Omental fat pad (tissue), 3 donors: ENCODE measurements at regions not wholly inside any gene's neighbourhood (a gene's known extent, or its start where the extent isn't known, plus 50 kb on each side); places are given as distances from the start of the nearest gene placed in this dataset.

ENCODE experiments used
- ATAC-seq: fragments of 150-250 bp; one replicate; pipeline ENCODE4 v1.9.1; 2016; ENCODE audit warnings: mild to moderate bottlenecking, moderate library complexity; ENCODE audit not compliant: low FRiP score
- DNase-seq: peaks from one replicate; pipeline ENCODE4 v3.0.0-alpha.2; 2019; ENCODE audit warnings: low spot score
- TF ChIP-seq, protein P1 (sequence below), 3 donors: fragments of 450-650 bp; IDR thresholded peaks; one replicate each; pipeline ENCODE4 v1.5.1; 2016 to 2017; ENCODE audit warnings: antibody characterized with exemption in 3 of 3, mild to moderate bottlenecking in 3 of 3, moderate library complexity in 2 of 3

DNA sequence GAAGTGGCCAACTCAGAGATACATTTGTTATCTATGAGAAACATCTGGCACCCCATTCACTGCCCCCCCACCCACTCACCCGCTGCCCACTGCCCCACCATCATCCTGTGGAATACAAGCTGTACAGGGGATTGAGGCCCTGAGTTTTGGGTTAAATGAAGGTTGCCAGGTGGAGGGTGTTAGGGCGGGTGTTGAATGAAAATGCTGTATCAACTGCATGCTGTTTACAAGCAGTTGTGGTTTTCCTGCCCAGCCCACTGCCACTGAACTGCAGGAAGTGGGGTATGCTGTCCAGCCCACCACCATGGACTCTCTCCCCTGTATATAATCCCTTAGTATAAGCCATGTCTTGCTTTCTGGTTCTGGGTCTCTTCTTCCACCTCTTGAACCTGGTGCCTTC is 481.9 kb downstream of the METTL4 start:
- ATAC-seq, result no peak
- DNase-seq, result no peak
- TF ChIP-seq, protein P1, sequence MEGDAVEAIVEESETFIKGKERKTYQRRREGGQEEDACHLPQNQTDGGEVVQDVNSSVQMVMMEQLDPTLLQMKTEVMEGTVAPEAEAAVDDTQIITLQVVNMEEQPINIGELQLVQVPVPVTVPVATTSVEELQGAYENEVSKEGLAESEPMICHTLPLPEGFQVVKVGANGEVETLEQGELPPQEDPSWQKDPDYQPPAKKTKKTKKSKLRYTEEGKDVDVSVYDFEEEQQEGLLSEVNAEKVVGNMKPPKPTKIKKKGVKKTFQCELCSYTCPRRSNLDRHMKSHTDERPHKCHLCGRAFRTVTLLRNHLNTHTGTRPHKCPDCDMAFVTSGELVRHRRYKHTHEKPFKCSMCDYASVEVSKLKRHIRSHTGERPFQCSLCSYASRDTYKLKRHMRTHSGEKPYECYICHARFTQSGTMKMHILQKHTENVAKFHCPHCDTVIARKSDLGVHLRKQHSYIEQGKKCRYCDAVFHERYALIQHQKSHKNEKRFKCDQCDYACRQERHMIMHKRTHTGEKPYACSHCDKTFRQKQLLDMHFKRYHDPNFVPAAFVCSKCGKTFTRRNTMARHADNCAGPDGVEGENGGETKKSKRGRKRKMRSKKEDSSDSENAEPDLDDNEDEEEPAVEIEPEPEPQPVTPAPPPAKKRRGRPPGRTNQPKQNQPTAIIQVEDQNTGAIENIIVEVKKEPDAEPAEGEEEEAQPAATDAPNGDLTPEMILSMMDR (IDR thresholded peaks at IDR 0.05), result no peak

DNA sequence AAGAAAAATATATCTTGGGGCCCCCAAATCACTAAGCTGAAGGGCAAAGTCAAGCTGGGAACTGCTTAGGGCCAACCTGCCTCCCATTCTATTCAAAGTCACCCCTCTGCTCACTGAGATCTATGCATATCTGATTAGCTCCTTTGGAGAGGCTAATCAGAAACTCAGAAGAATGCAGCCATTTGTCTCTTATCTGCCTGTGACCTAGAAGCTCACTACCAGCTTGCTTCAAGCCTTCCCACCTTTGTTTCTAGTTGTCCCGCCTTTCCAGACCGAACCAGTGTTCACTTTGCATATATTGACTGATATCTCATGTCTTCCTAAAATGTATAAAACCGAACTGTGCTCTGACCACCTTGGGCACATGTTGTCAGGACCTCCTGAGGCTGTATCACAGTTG is 479.4 kb downstream of the METTL4 start:
- TF ChIP-seq, protein P1 (IDR thresholded peaks at IDR 0.05), result no peak
- DNase-seq (no peak), ATAC-seq (no peak)

DNA sequence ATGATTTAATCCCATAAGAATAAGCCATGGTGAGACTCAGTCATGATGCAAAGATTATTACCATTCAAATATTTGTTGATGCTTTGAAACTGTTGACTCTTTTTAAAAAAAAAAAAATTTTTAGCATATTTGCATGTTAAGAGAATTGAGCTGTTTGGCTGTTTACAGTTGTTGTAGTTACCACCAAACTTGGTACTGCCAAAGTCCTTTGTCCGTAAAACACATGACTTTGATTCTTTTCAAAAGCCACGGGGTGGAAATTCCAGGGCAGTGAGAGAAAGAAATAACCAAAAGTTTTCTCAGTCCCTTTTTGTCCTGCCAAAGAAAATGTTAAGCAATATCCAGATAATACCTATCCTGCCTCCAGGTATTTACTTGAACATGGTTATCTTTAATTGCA is 474.8 kb downstream of the METTL4 start:
- no peak for ATAC-seq
- TF ChIP-seq, protein P1 (IDR thresholded peaks at IDR 0.05), result no peak
- DNase-seq, result no peak

DNA sequence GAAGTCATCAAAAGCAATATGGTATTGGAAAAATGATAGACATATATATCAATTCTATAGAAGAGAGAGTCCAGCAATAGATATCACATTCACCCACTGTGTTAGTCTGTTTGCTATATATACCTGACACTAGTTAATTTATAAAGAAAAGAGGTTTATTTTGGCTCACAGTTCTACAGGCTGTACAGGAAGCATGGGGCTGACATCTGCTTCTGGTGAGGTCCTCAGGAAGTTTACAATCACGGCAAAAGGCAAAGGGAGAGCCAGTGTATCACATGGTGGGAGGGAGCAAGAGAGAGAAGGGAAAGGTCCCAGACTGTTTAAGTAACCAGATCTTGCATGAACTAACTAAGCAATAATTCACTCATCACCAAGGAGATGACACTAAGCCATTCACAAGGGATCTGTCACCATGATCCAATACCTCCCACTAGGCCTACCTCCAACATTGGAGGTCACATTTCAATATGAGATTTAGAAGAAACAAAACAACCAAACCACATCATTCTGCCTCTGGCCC is 470.6 kb downstream of the METTL4 start:
- ATAC-seq (no peak), DNase-seq (no peak)
- TF ChIP-seq, protein P1 (IDR thresholded peaks at IDR 0.05), result no peak

DNA sequence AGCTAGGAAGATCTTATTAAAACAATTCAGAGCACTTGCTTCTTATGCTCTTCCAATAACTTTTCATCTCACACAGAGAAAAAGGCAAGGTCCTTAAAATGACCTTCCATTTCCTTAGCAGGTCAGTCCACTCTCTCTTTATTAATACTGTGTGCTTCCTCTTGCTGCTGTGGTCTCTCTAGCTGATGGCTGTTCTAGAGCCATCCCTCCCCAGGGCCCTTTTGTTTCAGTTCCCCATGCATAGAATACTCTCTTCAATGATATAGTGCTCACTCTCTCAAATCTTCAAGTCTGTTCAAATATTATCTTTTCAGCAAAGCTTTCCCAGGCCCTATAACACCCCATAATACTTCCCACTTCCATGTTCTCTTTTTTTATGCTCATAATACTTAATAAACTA is 469.3 kb downstream of the METTL4 start:
- ATAC-seq (no peak), DNase-seq (no peak)
- TF ChIP-seq, protein P1 (IDR thresholded peaks at IDR 0.05), result no peak

DNA sequence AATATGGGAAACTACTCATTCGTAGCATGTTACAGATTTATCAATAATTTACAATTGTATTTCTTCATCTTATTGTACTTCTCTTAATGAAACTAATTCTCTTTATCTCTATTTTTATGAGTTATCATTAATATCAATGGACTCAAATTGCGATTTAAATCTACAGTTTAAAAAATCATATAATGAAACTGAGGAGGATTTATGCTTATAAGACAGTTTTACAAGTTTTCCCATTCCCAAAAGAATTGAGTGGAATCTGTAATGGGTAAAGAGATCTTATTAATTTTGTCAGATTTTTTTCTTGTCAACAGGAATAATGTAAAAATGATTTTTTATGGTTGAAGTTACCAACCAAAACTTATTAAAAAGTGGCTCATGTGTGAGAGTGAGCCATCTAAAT is 468.0 kb downstream of the METTL4 start:
- TF ChIP-seq, protein P1 (IDR thresholded peaks at IDR 0.05), result no peak
- DNase-seq (no peak), ATAC-seq (no peak)

DNA sequence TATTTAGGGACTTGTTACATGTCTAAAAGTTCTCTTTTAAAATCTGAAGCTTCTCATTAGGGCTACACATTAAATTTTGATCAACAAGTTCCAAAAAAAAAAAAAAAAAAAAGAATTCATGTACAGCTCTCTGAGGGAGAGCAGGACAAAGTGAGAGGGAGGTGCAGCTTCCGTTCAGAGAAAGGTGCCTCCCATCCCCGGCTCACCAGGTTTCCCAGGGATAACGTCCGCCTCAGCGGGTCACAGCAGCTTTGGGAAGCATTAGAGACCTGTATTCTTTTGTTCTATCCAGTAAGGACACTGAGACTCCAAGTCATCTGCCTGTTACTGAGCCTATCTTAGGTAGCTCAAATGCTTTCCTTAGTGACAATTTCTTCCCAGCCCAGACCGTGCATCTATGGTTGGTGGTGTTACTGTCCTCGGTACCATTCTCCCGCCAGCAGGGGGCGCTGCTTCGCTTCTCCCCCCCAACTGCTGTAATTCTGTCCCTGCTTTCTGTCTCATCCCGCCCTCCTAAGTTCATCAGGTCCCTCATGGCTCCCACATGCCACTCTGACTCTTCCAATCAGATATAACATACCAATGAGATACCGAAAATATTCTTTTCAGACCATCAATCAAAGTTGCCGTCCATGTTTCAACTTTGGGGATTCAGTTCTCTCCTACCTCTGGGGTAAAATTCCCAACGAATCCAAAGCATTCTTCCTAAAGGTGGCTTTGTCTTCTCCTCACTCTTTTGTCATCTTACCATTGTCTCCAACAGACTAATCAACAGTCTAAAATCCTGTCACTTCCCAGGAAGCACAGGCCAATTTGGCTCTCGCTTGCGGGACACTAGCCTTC is 466.5 kb downstream of the METTL4 start:
- ATAC-seq (peak; percentile 44), DNase-seq (peak; percentile 38)
- TF ChIP-seq, protein P1 (IDR thresholded peaks at IDR 0.05), result no peak
